Small intestine (tissue), 7 donors: ENCODE measurements at regions not wholly inside any gene's neighbourhood (a gene's known extent, or its start where the extent isn't known, plus 50 kb on each side); places are given as distances from the start of the nearest gene placed in this dataset.
A peak's percentile ranks its signal among the peaks of the same experiment; 100 is the strongest.

ENCODE experiments used
- DNase-seq, 2 donors: peaks; one replicate each; pipeline versions ENCODE4 v3.0.0 to v3.0.0-alpha.2; 2013
- FAIRE-seq: peaks from 2 replicates; lab custom pipeline; 2012; peaks lifted over from hg19 to GRCh38; lab: Jason Lieb, UNC
- H3K27ac ChIP-seq, 3 donors: one replicate each; pipeline ENCODE4 v1.5.1; 2013; ENCODE audit warnings: low read length in 2 of 3, mild to moderate bottlenecking in 2 of 3, control low read depth in 1 of 3, inconsistent platforms in 1 of 3, low read depth in 1 of 3, moderate library complexity in 1 of 3
- H3K27me3 ChIP-seq, 3 donors: one replicate each; pipeline ENCODE4 v1.6.1; 2013; ENCODE audit warnings: low read length in 3 of 3, inconsistent platforms in 1 of 3; ENCODE audit not compliant: control insufficient read depth in 3 of 3, insufficient read depth in 3 of 3
- H3K36me3 ChIP-seq, 3 donors: one replicate each; pipeline ENCODE4 v1.6.1; 2013; ENCODE audit warnings: low read length in 3 of 3, inconsistent platforms in 1 of 3, low read depth in 1 of 3, mild to moderate bottlenecking in 1 of 3, moderate library complexity in 1 of 3; ENCODE audit not compliant: control insufficient read depth in 3 of 3, insufficient read depth in 2 of 3
- H3K4me1 ChIP-seq, 3 donors: one replicate each; pipeline ENCODE4 v1.6.1; 2013; ENCODE audit warnings: low read length in 2 of 3, inconsistent platforms in 1 of 3, low read depth in 1 of 3, mild to moderate bottlenecking in 1 of 3, moderate library complexity in 1 of 3; ENCODE audit not compliant: control insufficient read depth in 3 of 3, insufficient read depth in 2 of 3
- H3K4me3 ChIP-seq, 3 donors: one replicate each; pipeline ENCODE4 v1.5.1; 2013; ENCODE audit warnings: low read length in 3 of 3, control low read depth in 1 of 3, inconsistent platforms in 1 of 3, low read depth in 1 of 3, mild to moderate bottlenecking in 1 of 3, moderate library complexity in 1 of 3
- H3K9me3 ChIP-seq, 2 donors: one replicate each; pipeline ENCODE4 v1.6.1; 2013; ENCODE audit warnings: low read depth in 1 of 2, low read length in 1 of 2; ENCODE audit not compliant: control insufficient read depth in 2 of 2, insufficient read depth in 1 of 2
- WGBS, 3 donors: extraction: QIAGEN DNeasy Blood & Tissue Kit; methylation state at CpG; one replicate each; pipeline ENCODE4 v1.1.7; 2013; 5-methylcytosine and 5-hydroxymethylcytosine counted together
- donor health status: healthy with polysubstance abuse.
- donor health status: control.
- donor health status: control.
- donor health status: Bipolar disorder and iron deficiency.
- donor health status: healthy.

GRCh38 chr14:44780989-44781388 is 180.8 kb downstream of the KLHL28 start:
- Histone ChIP-seq H3K27ac (no peak overlapping the region), H3K4me1 (peaks cover 0 to 4% (median 0%) of the 10 kb centered on the region in 3 donors), H3K27me3 (no peaks in the 10 kb centered on the region), H3K4me3 (no peak overlapping the region), H3K9me3 (no peaks in the 10 kb centered on the region), H3K36me3 (no peaks in the 10 kb centered on the region)
- DNase-seq (no peak), FAIRE-seq (no peak)
- WGBS, 3 donors, result 29 to 43% (median 41%) methylated on average over 3 of the region's 3 CpGs

- Histone ChIP-seq H3K27me3 (no peaks in the 10 kb centered on the region), H3K27ac (no peak overlapping the region), H3K9me3 (no peaks in the 10 kb centered on the region), H3K4me3 (no peak overlapping the region), H3K36me3 (no peaks in the 10 kb centered on the region), H3K4me1 (peaks cover 0 to 4% (median 0%) of the 10 kb centered on the region in 3 donors)
- FAIRE-seq (no peak), DNase-seq (peak in 1 of 2 donors; percentile 27)
- 15 to 29% (median 27%) methylated on average over 2 of the region's 2 CpGs for WGBS, 3 donors
Measured at GRCh38 chr14:44778604-44779003, 183.1 kb downstream of the KLHL28 start.

GRCh38 chr14:44777584-44777983 is 184.2 kb downstream of the KLHL28 start:
- Histone ChIP-seq H3K36me3 (no peaks in the 10 kb centered on the region), H3K4me1 (peaks cover 0 to 4% (median 0%) of the 10 kb centered on the region in 3 donors), H3K27me3 (no peaks in the 10 kb centered on the region), H3K27ac (no peak overlapping the region), H3K9me3 (no peaks in the 10 kb centered on the region), H3K4me3 (no peak overlapping the region)
- DNase-seq (no peak), FAIRE-seq (no peak)
- WGBS, 3 donors, result 61 to 75% (median 61%) methylated on average over 5 of the region's 5 CpGs

- 83 to 92% (median 92%) methylated on average over 3 of the region's 3 CpGs for WGBS, 3 donors
- FAIRE-seq, result no peak
Measured at GRCh38 chr14:44775248-44775647, 186.5 kb downstream of the KLHL28 start.

GRCh38 chr14:44774396-44774795 is 187.4 kb downstream of the KLHL28 start:
- Histone ChIP-seq H3K9me3 (no peaks in the 10 kb centered on the region), H3K27me3 (no peaks in the 10 kb centered on the region), H3K36me3 (no peaks in the 10 kb centered on the region), H3K4me1 (peaks cover 0 to 4% (median 0%) of the 10 kb centered on the region in 3 donors), H3K27ac (no peak overlapping the region), H3K4me3 (no peak overlapping the region)
- WGBS, 3 donors, result 42 to 57% (median 50%) methylated on average over 2 of the region's 2 CpGs
- FAIRE-seq (no peak), DNase-seq (no peak)

More at GRCh38 chr14:44775248-44775647, 186.5 kb downstream of the KLHL28 start:
- H3K4me3 ChIP-seq, result no peak overlapping the region
- H3K36me3 ChIP-seq, result no peaks in the 10 kb centered on the region
- no peak for DNase-seq
- H3K9me3 ChIP-seq, result no peaks in the 10 kb centered on the region
- H3K27me3 ChIP-seq, result no peaks in the 10 kb centered on the region
- H3K4me1 ChIP-seq, result peaks cover 0 to 4% (median 0%) of the 10 kb centered on the region in 3 donors
- H3K27ac ChIP-seq, result no peak overlapping the region

- DNase-seq, result no peak
- WGBS, 3 donors, result 51 to 69% (median 67%) methylated on average over 1 of the region's 1 CpG
- H3K27ac ChIP-seq, result no peak overlapping the region
- no peaks in the 10 kb centered on the region for H3K4me1 ChIP-seq
- no peaks in the 10 kb centered on the region for H3K9me3 ChIP-seq
- no peak overlapping the region for H3K4me3 ChIP-seq
- no peaks in the 10 kb centered on the region for H3K36me3 ChIP-seq
- no peak for FAIRE-seq
- no peaks in the 10 kb centered on the region for H3K27me3 ChIP-seq
Measured at GRCh38 chr14:44771496-44771895, 190.3 kb downstream of the KLHL28 start.

GRCh38 chr14:44770201-44770600 is 191.5 kb downstream of the KLHL28 start:
- Histone ChIP-seq H3K36me3 (no peaks in the 10 kb centered on the region), H3K4me1 (no peaks in the 10 kb centered on the region), H3K27me3 (no peaks in the 10 kb centered on the region), H3K27ac (no peak overlapping the region), H3K4me3 (no peak overlapping the region), H3K9me3 (no peaks in the 10 kb centered on the region)
- no peak for DNase-seq
- FAIRE-seq, result no peak
- WGBS, 3 donors, result 65 to 76% (median 71%) methylated on average over 3 of the region's 3 CpGs

- 52 to 76% (median 53%) methylated on average over 1 of the region's 1 CpG for WGBS, 3 donors
- Histone ChIP-seq H3K9me3 (no peaks in the 10 kb centered on the region), H3K4me3 (no peak overlapping the region), H3K36me3 (no peaks in the 10 kb centered on the region), H3K4me1 (no peaks in the 10 kb centered on the region), H3K27ac (no peak overlapping the region), H3K27me3 (no peaks in the 10 kb centered on the region)
- DNase-seq (no peak), FAIRE-seq (no peak)
Measured at GRCh38 chr14:44768935-44769334, 192.8 kb downstream of the KLHL28 start.

GRCh38 chr14:44767646-44768173 is 194.0 kb downstream of the KLHL28 start:
- FAIRE-seq (no peak), DNase-seq (no peak)
- no peaks in the 10 kb centered on the region for H3K9me3 ChIP-seq
- 72 to 81% (median 73%) methylated on average over 5 of the region's 5 CpGs for WGBS, 3 donors
- no peaks in the 10 kb centered on the region for H3K36me3 ChIP-seq
- H3K4me3 ChIP-seq, result no peak overlapping the region
- no peak overlapping the region for H3K27ac ChIP-seq
- H3K4me1 ChIP-seq, result no peaks in the 10 kb centered on the region
- H3K27me3 ChIP-seq, result no peaks in the 10 kb centered on the region
